DND-41 (cell line): ENCODE measurements at regions not wholly inside any gene's neighbourhood (a gene's known extent, or its start where the extent isn't known, plus 50 kb on each side); places are given as distances from the start of the nearest gene placed in this dataset.

ENCODE experiments used
- ATAC-seq: fragments of 200-7000 bp; cut with Tn5 transposase; 3 replicates; pipeline ENCODE4 v1.9.1; 2021; ENCODE audit warnings: low read depth; ENCODE audit not compliant: insufficient read depth
- DNase-seq: peaks from one replicate; pipeline ENCODE4 v3.0.0-alpha.2; 2020
- H2AFZ ChIP-seq: 2 replicates; pipeline ENCODE4 v1.6.0; 2012; ENCODE audit warnings: low read depth, low read length
- H3K27ac ChIP-seq: 2 replicates; pipeline ENCODE4 v1.5.1; 2012; ENCODE audit warnings: low read length, inconsistent platforms
- H3K27me3 ChIP-seq: fragments of 200-600 bp; sonication (generic); 2 replicates; pipeline ENCODE4 v1.6.0; 2012; ENCODE audit warnings: low read length, mild to moderate bottlenecking, inconsistent platforms; ENCODE audit not compliant: insufficient read depth, poor library complexity
- H3K36me3 ChIP-seq: 2 replicates; pipeline ENCODE4 v1.5.1; 2012; ENCODE audit warnings: low read length, inconsistent platforms; ENCODE audit not compliant: insufficient read depth
- H3K4me1 ChIP-seq: 2 replicates; pipeline ENCODE4 v1.5.1; 2012; ENCODE audit warnings: mild to moderate bottlenecking, low read length; ENCODE audit not compliant: insufficient read depth
- H3K4me2 ChIP-seq: 2 replicates; pipeline ENCODE4 v1.6.0; 2012; ENCODE audit warnings: mild to moderate bottlenecking, moderate library complexity, low read length, inconsistent platforms; ENCODE audit not compliant: insufficient read depth
- H3K4me3 ChIP-seq, 2 experiments: fragments of 200-600 bp in 1 of 2; shearing (Covaris generic) in 1 of 2; 2 replicates each; pipeline ENCODE4 v1.5.1; 2012 to 2016; ENCODE audit warnings: inconsistent platforms in 2 of 2, low read length in 2 of 2, mild to moderate bottlenecking in 2 of 2, low read depth in 1 of 2, moderate library complexity in 1 of 2
- H3K79me2 ChIP-seq: 2 replicates; pipeline ENCODE4 v1.6.0; 2012; ENCODE audit warnings: low read length, inconsistent platforms; ENCODE audit not compliant: insufficient read depth
- H3K9ac ChIP-seq: 2 replicates; pipeline ENCODE4 v1.6.0; 2012; ENCODE audit warnings: low read depth, mild to moderate bottlenecking, inconsistent platforms, low read length, moderate library complexity
- H3K9me3 ChIP-seq: 2 replicates; pipeline ENCODE4 v1.5.1; 2012; ENCODE audit warnings: low read length, moderate library complexity, mild to moderate bottlenecking, inconsistent platforms; ENCODE audit not compliant: insufficient read depth, severe bottlenecking
- H4K20me1 ChIP-seq: 2 replicates; pipeline ENCODE4 v1.6.0; 2012; ENCODE audit warnings: low read length; ENCODE audit not compliant: insufficient read depth
- EZH2 ChIP-seq: IDR thresholded peaks from 3 replicates; pipeline ENCODE4 v1.6.1; 2012; ENCODE audit warnings: borderline replicate concordance, low read depth, mild to moderate bottlenecking, moderate library complexity, low read length, inconsistent platforms; ENCODE audit not compliant: severe bottlenecking
- TF ChIP-seq, protein P1 (sequence below): IDR thresholded peaks from 2 replicates; pipeline ENCODE4 v1.5.1; 2012; ENCODE audit warnings: borderline replicate concordance, low read length, moderate library complexity, mild to moderate bottlenecking; ENCODE audit not compliant: poor library complexity, severe bottlenecking; ENCODE audit errors: extremely low read depth

DNA sequence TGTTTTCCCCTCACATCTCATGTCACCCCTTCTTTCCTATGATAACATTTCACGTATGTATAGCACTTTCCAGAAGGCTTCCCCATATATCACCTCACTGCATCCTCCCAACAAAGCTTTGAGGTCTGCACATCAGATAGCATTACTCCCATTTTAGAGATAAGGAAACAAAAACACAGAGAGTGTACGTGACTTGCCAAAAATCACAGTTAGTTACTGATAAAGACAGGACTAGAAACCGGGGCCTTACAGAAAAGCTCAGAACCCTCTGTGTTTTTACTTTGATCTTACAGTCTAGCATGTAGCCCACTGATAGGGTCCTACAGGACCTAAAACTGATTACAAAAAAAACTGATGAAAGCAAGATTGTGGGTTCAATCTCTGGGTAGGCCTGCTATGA is 202.9 kb upstream of the CDKN3 start:
- no peak overlapping the region for H2AFZ ChIP-seq
- TF ChIP-seq EZH2, result no peak
- TF ChIP-seq, protein P1, sequence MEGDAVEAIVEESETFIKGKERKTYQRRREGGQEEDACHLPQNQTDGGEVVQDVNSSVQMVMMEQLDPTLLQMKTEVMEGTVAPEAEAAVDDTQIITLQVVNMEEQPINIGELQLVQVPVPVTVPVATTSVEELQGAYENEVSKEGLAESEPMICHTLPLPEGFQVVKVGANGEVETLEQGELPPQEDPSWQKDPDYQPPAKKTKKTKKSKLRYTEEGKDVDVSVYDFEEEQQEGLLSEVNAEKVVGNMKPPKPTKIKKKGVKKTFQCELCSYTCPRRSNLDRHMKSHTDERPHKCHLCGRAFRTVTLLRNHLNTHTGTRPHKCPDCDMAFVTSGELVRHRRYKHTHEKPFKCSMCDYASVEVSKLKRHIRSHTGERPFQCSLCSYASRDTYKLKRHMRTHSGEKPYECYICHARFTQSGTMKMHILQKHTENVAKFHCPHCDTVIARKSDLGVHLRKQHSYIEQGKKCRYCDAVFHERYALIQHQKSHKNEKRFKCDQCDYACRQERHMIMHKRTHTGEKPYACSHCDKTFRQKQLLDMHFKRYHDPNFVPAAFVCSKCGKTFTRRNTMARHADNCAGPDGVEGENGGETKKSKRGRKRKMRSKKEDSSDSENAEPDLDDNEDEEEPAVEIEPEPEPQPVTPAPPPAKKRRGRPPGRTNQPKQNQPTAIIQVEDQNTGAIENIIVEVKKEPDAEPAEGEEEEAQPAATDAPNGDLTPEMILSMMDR, result no peak

DNA sequence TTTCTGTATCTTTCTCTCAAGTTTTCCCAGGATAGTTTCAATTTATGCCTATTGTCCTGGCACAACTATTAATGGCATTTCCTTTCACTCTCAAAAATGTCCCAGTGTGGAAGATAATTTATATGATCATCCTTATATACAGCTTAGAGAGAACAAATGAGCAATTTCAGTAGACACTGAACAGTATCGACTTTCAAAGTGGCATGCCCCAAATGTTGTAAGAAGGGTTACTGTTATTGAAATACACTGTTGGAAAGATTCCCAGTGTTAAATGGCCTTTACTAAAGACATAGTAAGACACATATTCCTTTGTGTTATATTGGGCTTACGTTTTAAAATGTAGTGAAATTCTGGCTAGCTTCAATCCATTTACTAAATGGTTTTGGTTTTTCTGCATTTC is 202.3 kb upstream of the CDKN3 start:
- H4K20me1 ChIP-seq, result no peaks in the 10 kb centered on the region
- no peak overlapping the region for H3K4me2 ChIP-seq
- H3K79me2 ChIP-seq, result no peaks in the 10 kb centered on the region
- no peak for ATAC-seq
- no peaks in the 10 kb centered on the region for H3K36me3 ChIP-seq
- no peak overlapping the region for H3K27ac ChIP-seq
- no peak for DNase-seq
- no peaks in the 10 kb centered on the region for H3K27me3 ChIP-seq
- H3K4me1 ChIP-seq, result peaks cover 11% of the 10 kb centered on the region
- H2AFZ ChIP-seq, result no peak overlapping the region
- TF ChIP-seq, protein P1, result no peak
- TF ChIP-seq EZH2, result no peak
- peaks cover 6% of the 10 kb centered on the region for H3K9me3 ChIP-seq
- H3K4me3 ChIP-seq, result no peak overlapping the region
- H3K9ac ChIP-seq, result no peak overlapping the region

More for the DNA sequence above, 202.9 kb upstream of the CDKN3 start:
- Histone ChIP-seq H3K4me3 (no peak overlapping the region), H3K27ac (no peak overlapping the region), H3K9ac (no peak overlapping the region), H3K4me1 (peaks cover 17% of the 10 kb centered on the region), H3K27me3 (no peaks in the 10 kb centered on the region), H3K9me3 (peaks cover under 1% of the 10 kb centered on the region), H3K4me2 (no peak overlapping the region), H3K79me2 (no peaks in the 10 kb centered on the region), H3K36me3 (no peaks in the 10 kb centered on the region), H4K20me1 (no peaks in the 10 kb centered on the region)
- ATAC-seq, result no peak
- DNase-seq, result no peak

DNA sequence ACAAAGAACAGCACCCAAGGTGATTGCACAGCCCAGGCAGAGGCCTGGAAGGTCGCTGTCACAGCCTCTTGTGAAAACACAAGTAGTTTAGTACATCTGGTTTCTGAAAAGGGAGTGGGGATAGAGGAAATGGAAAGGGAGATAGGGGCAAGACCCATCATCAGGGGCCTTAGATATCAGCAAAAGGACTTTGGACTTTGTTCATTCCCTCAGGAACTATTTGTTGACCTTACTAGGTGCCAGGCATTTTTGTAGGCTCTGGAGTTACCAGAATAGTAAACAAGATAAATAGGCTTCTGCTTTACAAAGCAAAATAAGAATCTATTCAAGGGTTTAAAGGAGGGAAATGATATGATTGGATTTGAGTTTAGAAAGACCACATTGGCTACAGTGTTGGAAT is 199.4 kb upstream of the CDKN3 start:
- no peak for DNase-seq
- ATAC-seq, result no peak
- H3K9ac ChIP-seq, result no peak overlapping the region
- no peaks in the 10 kb centered on the region for H3K4me1 ChIP-seq
- no peak overlapping the region for H3K4me3 ChIP-seq
- no peaks in the 10 kb centered on the region for H3K79me2 ChIP-seq
- H2AFZ ChIP-seq, result no peak overlapping the region
- H3K36me3 ChIP-seq, result no peaks in the 10 kb centered on the region
- TF ChIP-seq, protein P1, result no peak
- no peak for TF ChIP-seq EZH2
- H3K4me2 ChIP-seq, result no peak overlapping the region
- no peaks in the 10 kb centered on the region for H4K20me1 ChIP-seq
- H3K9me3 ChIP-seq, result peaks cover 19% of the 10 kb centered on the region
- no peaks in the 10 kb centered on the region for H3K27me3 ChIP-seq
- no peak overlapping the region for H3K27ac ChIP-seq

DNA sequence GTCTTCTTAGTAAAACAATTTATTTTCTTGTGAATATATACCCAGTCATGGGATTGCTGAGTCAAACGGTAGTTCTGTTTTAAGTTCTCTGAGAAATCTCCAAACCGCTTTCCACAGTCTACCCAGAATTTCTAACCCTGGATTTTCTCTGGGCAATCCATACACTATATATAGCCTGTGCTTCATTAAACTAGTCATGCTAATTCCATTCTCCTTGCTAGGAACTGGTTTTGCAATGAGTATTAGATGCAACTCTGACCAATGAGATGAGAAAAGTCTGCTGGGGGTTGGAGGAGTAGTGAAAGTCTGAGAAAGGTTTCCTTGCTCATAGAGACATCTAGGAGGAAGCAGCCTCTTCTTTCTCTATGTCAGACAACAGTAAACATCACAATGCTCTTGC is 196.1 kb upstream of the CDKN3 start:
- no peak overlapping the region for H2AFZ ChIP-seq
- no peak for TF ChIP-seq EZH2
- TF ChIP-seq, protein P1, result no peak
- no peak for ATAC-seq
- H4K20me1 ChIP-seq, result no peaks in the 10 kb centered on the region
- no peaks in the 10 kb centered on the region for H3K79me2 ChIP-seq
- DNase-seq, result no peak
- no peaks in the 10 kb centered on the region for H3K4me1 ChIP-seq
- no peak overlapping the region for H3K4me2 ChIP-seq
- H3K27me3 ChIP-seq, result no peaks in the 10 kb centered on the region
- no peak overlapping the region for H3K9ac ChIP-seq
- H3K36me3 ChIP-seq, result no peaks in the 10 kb centered on the region
- peaks cover 19% of the 10 kb centered on the region for H3K9me3 ChIP-seq
- no peak overlapping the region for H3K4me3 ChIP-seq
- H3K27ac ChIP-seq, result no peak overlapping the region
